ENCODE measurements at regions not wholly inside any gene's neighbourhood (a gene's known extent, or its start where the extent isn't known, plus 50 kb on each side); places are given as distances from the start of the nearest gene placed in this dataset.

DNA sequence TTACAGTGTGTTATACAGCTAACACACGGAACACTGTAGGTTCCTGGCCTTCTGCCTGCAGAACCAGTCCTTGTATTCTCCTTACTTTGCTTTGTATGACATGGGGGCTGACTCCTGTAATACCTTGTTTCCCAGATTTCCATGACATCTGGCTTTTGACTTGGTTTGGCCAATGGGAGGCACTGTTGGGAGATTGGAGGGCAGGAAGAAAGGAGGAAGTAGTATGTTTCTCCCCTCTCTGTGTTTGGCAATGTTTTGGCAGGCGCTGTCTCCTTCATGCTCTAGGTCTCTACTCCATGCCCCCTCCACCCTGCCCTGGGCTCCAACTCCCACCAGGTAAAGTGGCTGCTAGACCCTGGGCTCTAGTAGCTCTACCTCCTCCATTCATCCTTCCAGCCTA lies 331.1 kb upstream of the SLC14A2 start:
- TF ChIP-seq POLR2A (IDR thresholded peaks at IDR 0.05) = no peak
- TF ChIP-seq, protein P1, sequence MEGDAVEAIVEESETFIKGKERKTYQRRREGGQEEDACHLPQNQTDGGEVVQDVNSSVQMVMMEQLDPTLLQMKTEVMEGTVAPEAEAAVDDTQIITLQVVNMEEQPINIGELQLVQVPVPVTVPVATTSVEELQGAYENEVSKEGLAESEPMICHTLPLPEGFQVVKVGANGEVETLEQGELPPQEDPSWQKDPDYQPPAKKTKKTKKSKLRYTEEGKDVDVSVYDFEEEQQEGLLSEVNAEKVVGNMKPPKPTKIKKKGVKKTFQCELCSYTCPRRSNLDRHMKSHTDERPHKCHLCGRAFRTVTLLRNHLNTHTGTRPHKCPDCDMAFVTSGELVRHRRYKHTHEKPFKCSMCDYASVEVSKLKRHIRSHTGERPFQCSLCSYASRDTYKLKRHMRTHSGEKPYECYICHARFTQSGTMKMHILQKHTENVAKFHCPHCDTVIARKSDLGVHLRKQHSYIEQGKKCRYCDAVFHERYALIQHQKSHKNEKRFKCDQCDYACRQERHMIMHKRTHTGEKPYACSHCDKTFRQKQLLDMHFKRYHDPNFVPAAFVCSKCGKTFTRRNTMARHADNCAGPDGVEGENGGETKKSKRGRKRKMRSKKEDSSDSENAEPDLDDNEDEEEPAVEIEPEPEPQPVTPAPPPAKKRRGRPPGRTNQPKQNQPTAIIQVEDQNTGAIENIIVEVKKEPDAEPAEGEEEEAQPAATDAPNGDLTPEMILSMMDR (IDR thresholded peaks at IDR 0.05) = no peak
- no peak for TF ChIP-seq POLR2AphosphoS5 (IDR thresholded peaks at IDR 0.05)
